ENCODE measurements at regions not wholly inside any gene's neighbourhood (a gene's known extent, or its start where the extent isn't known, plus 50 kb on each side); places are given as distances from the start of the nearest gene placed in this dataset.

- no peak for DNase-seq (ENCODE audit: low read depth)
Observed at GRCh38 chr6:164243012-164243610, 828.6 kb downstream of the QKI start.

DNA sequence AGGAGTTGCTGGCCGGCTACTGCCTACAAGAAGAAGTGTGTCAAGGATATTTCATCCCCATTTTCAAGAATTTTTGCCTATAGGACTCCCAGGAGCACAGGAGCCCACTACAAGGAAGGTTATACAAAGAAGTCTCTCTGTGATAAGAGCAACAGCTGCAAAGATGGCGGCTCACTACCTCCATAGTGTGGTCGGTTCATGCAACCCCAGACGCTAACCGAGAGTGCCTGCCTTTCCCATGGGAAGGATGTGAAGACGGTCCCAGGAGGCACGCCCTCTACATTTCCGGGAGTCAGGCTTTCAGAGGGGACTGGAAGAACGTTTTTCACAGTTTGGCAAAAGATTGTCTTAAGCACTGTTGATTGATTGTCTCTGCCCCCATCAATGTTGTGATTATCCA is 816.3 kb downstream of the QKI start:
- DNase-seq (ENCODE audit: low read depth), result no peak

DNA sequence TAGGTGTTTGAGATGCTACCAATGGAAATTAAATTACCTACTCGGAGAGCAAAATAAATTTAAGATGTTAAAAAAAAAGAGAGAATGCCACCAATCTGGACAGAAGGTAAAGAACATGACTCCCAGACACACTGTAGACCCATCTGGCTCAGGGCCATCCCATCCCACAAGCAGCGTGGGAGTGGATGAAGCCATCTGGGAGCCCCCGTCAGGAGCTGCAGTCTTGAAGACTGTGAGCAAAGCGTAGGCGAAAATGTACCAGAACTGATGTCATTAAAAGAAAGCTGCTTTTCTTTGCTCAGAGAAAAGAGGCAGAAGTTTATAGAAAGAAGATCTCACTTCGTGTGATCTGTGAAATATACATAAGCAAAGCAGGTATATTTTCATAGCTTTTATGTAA is 815.7 kb downstream of the QKI start:
- no peak for DNase-seq (ENCODE audit: low read depth)

DNA sequence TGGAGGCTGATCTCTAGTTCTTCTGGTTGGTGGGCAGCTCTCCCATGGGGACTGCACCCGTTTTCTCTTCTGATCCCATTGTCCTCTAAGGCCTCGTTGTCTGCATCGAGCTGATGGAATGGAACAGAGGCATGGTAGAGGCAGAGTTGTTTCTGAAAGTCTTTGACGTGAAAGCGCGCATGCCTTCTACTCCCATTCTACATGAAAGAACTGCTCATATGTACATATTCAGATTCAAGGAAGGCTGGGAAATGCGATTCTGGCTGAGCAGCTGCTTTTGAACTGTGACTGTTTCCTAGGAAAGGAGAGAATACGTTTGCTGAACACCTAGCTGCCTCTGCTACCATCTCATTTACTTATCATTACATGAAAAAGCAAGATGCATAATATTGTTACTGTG is 815.2 kb downstream of the QKI start:
- no peak for DNase-seq (ENCODE audit: low read depth)

DNA sequence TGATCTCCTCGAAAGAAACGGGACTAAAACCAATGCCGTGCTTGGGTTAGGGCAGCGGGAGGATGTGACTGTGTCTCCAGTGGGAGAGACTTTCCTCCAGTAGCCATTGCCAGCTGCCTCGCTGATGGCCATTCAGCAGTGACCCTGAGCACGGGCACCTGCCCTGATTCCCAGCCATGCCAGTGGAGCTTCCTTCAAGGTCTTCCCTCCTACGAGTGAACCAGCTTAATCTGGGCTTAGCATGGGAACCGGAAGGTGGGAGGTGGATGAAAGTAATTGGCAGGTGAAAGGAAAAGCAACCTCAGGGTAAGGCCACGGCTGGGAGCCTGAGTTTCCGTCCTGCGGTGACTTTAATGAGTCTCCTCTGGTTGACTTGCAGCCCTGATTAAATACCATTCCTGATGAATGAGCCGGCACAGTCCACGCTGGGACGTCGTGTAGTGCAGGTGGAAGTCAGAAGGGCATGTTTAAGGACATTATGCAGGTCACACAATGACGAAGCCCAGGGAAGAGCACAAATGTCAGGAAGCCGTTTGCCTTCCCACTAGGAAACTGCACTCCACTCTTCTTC is 813.5 kb downstream of the QKI start:
- DNase-seq (ENCODE audit: low read depth), result no peak

GRCh38 chr6:164216839-164217238 is 802.3 kb downstream of the QKI start:
- no peak for DNase-seq (ENCODE audit: low read depth)

GRCh38 chr6:164216368-164216767 is 801.9 kb downstream of the QKI start:
- no peak for DNase-seq (ENCODE audit: low read depth)

- DNase-seq (ENCODE audit: low read depth), result no peak
Observed at GRCh38 chr6:164214066-164214465, 799.5 kb downstream of the QKI start.

DNA sequence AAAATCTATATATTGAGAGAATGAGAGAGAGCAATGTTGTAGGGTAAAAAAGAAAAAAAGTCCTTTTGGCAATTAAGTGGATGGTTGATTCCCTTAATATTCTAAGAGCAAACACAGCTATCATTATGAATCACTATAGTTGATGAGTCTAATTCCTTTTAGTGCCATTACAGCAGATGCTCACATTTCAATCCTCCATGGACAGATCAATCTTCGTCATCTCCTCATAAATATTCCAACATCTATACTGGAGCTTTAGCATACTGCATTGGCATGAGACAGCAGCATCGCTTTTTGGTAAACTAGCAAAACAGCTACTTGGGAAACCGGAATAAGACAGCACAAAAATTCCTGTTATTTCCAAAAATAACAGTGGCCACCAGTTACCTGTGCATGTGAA is 796.7 kb downstream of the QKI start:
- no peak for DNase-seq (ENCODE audit: low read depth)

DNA sequence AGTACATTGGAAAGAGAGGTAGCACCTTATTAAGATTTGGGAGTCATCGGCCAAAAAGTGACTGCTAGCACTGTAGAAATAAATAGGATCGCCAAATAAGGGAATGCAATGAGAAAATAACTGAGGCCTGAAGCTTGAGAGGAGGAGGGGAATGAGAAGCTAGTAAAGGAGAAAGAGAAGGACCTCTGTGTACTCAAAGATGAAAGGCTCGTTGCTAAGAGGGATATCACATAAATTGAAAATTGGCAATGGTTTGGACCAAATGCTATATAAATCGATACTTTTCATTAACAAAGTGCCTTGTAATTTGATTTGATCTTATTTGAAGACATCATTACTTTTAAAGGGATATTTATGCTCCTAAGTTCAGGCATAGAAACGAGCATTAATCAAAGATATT is 796.3 kb downstream of the QKI start:
- no peak for DNase-seq (ENCODE audit: low read depth)

- no peak for DNase-seq (ENCODE audit: low read depth)
Observed at GRCh38 chr6:164210323-164210722, 795.8 kb downstream of the QKI start.

GRCh38 chr6:164208371-164208770 is 793.9 kb downstream of the QKI start:
- peak; percentile 75 for DNase-seq (ENCODE audit: low read depth)

DNA sequence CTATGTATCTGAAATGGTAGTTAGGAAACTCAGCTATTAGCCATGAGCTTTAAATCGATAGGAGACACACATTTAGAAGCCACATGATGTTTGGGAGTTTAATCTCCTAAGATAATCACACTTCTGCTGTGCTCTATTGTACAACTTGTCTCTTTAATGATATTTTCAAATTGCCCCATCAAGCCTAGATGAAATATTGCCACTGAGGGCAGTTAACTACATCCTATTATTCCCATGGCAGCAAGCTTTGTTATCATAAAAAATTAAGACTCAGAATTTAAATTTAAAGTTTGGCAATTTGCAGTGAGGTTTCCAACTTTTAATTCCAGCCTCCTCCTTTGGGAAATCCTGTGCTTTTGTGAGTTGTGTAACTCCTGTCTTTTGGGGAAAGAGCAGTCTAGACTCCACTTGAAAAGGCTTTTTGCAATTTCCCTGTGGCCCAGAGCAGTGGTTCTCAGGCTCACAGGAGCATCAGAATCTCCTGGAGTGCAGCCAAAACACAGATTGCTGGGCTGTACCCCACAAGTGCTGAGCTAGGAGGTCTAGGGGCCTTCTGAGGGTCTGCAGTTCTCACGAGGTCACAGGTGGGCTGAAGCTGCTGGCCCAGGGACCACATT is 792.4 kb downstream of the QKI start:
- peak; percentile 7 for DNase-seq (ENCODE audit: low read depth)

GRCh38 chr6:164200071-164200470 is 785.6 kb downstream of the QKI start:
- DNase-seq (ENCODE audit: low read depth), result peak; percentile 47

DNA sequence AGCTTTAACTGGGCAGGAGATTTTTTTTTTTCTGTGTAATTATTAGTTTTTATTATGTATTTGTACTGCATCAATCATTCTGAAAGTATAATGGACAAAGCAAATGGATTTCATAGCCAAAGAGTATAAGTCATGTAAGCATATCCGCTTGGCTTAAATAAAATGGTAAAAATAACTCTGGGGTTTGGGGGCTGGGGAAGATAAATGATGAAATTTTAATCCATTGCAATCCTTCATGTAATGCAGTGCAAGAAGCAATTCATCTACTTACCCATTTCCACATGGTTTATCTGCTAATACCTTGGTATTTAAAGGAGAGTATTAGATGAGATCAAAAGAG is 781.4 kb downstream of the QKI start:
- DNase-seq (ENCODE audit: low read depth), result no peak

- DNase-seq (ENCODE audit: low read depth), result no peak
Observed at GRCh38 chr6:164195278-164195941, 780.9 kb downstream of the QKI start.

DNA sequence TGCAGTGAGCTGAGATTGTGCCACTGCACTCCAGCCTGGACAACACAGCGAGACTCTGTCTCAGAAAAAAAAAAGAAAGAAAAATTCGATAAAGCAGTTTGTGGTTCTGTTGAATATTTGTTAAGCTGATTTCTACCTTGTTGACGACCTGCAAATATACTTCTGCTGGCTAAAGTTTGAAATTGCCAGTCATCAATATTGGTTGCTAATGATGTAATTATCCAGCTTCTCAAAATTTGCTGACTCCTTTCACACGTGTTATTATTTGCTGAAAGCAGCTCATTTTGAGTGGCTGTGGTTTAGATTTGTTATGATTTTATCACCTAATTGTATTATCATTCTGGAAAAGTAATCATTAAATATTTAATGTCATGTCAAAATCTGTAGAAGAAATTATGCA is 774.3 kb downstream of the QKI start:
- no peak for DNase-seq (ENCODE audit: low read depth)

DNA sequence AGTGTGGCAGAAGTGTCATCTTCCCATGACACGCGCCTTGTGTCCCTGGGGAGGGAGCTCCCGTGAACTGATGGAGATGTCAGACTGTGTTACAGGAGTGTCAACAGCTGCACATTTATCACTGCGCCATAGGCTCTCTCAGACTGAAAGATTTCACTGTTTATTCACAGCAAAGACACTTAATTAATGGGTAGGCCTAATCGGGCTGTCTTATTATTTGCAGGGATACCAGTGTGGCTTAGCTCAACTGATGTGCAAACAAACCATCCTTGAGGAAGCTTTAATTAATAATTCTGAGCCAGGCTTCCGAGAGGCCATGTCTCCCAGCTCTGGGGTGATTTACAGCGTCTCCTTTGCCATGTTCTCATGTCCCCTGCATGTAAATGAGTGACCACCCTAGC is 771.0 kb downstream of the QKI start:
- no peak for DNase-seq (ENCODE audit: low read depth)

DNA sequence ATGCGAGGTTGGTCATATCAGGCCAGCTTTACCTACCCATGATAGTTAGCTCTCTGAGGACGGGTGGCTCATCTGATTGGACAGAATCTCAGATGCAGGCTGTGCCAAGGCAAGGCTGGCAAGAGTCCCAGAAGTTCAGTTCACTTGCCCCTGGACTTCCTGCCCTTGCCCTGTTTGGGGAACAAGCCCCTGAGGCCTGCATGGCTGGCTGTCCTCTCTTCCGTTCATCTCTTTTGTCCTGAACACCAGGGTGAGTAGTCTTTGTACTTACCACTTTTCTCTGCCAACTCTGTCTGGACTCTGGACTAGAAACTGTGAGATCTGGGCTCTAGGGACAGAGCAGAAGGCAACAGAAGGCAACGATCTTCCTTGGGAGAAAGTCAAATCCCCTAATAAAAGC is 769.9 kb downstream of the QKI start:
- no peak for DNase-seq (ENCODE audit: low read depth)

DNA sequence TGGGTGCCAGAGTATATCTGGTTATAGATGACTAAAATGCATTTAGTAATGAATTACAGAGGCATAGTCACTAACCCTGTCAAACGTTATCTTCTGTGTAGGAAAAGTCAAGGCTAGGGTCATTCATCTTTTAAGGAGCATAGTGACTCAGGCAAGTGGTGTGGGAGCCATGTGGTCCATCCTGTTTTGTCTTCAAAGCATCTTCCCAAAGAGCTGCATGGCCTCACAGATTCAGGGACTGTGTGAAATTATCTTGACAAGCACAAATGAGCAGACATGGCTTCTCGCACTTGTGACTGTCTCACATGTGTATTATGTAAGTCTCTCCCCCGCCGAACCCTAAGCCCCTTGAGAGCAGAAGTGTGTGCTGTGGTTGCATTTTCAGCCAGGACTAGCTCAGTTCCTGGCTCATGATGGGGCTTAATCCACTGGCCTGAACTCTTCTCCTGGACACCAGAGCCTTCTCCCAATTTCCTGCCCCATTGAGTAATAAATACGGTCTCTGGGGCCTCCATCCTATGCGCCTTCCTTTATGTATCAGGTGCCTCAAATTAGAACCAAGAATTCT is 769.1 kb downstream of the QKI start:
- DNase-seq (ENCODE audit: low read depth), result no peak

- DNase-seq (ENCODE audit: low read depth), result peak; percentile 60
Observed at GRCh38 chr6:164178679-164179332, 764.3 kb downstream of the QKI start.

DNA sequence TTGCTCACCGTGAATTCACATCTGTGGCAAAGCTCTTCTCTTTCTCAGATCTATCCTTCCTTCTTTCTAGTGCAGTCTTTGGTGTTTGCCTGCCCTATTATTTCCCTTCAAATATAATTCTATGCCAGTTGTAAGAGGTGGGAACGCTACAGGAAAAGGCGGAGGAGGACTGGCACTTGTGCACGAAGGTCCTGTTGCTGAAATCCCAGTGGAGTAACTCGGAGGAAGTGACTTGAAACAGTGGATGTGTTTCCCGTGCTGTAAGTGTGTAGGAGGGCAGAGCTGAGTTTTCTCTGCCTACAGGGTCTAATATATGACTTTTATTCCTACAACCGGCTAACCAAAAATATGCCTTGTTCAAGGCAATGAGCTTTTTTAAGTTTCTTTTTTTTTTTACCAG is 754.8 kb downstream of the QKI start:
- no peak for DNase-seq (ENCODE audit: low read depth)

Measured in LHCN-M2 (cell line).